H9 (cell line): ENCODE measurements at regions not wholly inside any gene's neighbourhood (a gene's known extent, or its start where the extent isn't known, plus 50 kb on each side); places are given as distances from the start of the nearest gene placed in this dataset.

Experiments used
- DNase-seq: peaks from one replicate; pipeline ENCODE4 v3.0.0-alpha.2; 2017
- H2AFZ ChIP-seq: one replicate; pipeline ENCODE4 v1.6.1; 2013; ENCODE audit warnings: mild to moderate bottlenecking, low read length, control low read depth, moderate library complexity
- H2AK5ac ChIP-seq: 2 replicates; pipeline ENCODE4 v1.6.1; 2013; ENCODE audit warnings: low read length, control low read depth, mixed read lengths; ENCODE audit not compliant: insufficient read length
- H2BK120ac ChIP-seq: one replicate; pipeline ENCODE4 v1.6.1; 2013; ENCODE audit warnings: low read depth, mild to moderate bottlenecking, low read length, control low read depth, inconsistent platforms; ENCODE audit not compliant: poor library complexity, severe bottlenecking
- H2BK12ac ChIP-seq: 2 replicates; pipeline ENCODE4 v1.6.1; 2013; ENCODE audit warnings: low read length, control low read depth, mixed read lengths, low read depth; ENCODE audit not compliant: insufficient read length
- H2BK15ac ChIP-seq: 2 replicates; pipeline ENCODE4 v1.6.1; 2013; ENCODE audit warnings: low read depth, low read length, control low read depth
- H2BK20ac ChIP-seq: one replicate; pipeline ENCODE4 v1.6.1; 2013; ENCODE audit warnings: low read depth, mild to moderate bottlenecking, low read length, control low read depth, inconsistent platforms; ENCODE audit not compliant: poor library complexity, severe bottlenecking
- H2BK5ac ChIP-seq: 2 replicates; pipeline ENCODE4 v1.6.1; 2013; ENCODE audit warnings: low read length, control low read depth, mixed read lengths; ENCODE audit not compliant: insufficient read length
- H3K14ac ChIP-seq: 2 replicates; pipeline ENCODE4 v1.6.1; 2013; ENCODE audit warnings: low read length, control low read depth; ENCODE audit not compliant: insufficient read depth
- H3K18ac ChIP-seq: 2 replicates; pipeline ENCODE4 v1.6.1; 2013; ENCODE audit warnings: low read depth, mild to moderate bottlenecking, mixed read lengths, low read length, control low read depth; ENCODE audit not compliant: insufficient read length
- H3K23ac ChIP-seq: 2 replicates; pipeline ENCODE4 v1.6.1; 2013; ENCODE audit warnings: low read length, control low read depth, mixed read lengths, low read depth; ENCODE audit not compliant: insufficient read length
- H3K23me2 ChIP-seq: 2 replicates; pipeline ENCODE4 v1.6.1; 2013; ENCODE audit warnings: low read depth, mild to moderate bottlenecking, mixed read lengths, low read length, control low read depth; ENCODE audit not compliant: insufficient read length, poor library complexity, severe bottlenecking
- H3K27ac ChIP-seq: 2 replicates; pipeline ENCODE4 v1.5.1; 2013; ENCODE audit warnings: low read length, control low read depth, mixed read lengths, low read depth; ENCODE audit not compliant: insufficient read length
- H3K27me3 ChIP-seq: 2 replicates; pipeline ENCODE4 v1.6.1; 2013; ENCODE audit warnings: low read length, control low read depth, inconsistent platforms; ENCODE audit not compliant: insufficient read depth
- H3K4ac ChIP-seq: 2 replicates; pipeline ENCODE4 v1.6.1; 2013; ENCODE audit warnings: low read depth, mild to moderate bottlenecking, control low read depth, inconsistent platforms, low read length, moderate library complexity
- H3K4me1 ChIP-seq: 2 replicates; pipeline ENCODE4 v1.6.1; 2013; ENCODE audit warnings: low read length, control low read depth, inconsistent platforms; ENCODE audit not compliant: insufficient read depth
- H3K4me2 ChIP-seq: 2 replicates; pipeline ENCODE4 v1.6.1; 2013; ENCODE audit warnings: low read length, control low read depth, mixed read lengths; ENCODE audit not compliant: insufficient read length, insufficient read depth
- H3K56ac ChIP-seq: 2 replicates; pipeline ENCODE4 v1.6.1; 2013; ENCODE audit warnings: low read depth, mild to moderate bottlenecking, mixed read lengths, low read length, control low read depth; ENCODE audit not compliant: insufficient read length
- H3K79me1 ChIP-seq: 2 replicates; pipeline ENCODE4 v1.6.1; 2013; ENCODE audit warnings: low read depth, mild to moderate bottlenecking, moderate library complexity, low read length, control low read depth, inconsistent platforms; ENCODE audit not compliant: insufficient read depth, poor library complexity, severe bottlenecking
- H3K79me2 ChIP-seq: 2 replicates; pipeline ENCODE4 v1.6.1; 2013; ENCODE audit warnings: low read length, control low read depth, inconsistent platforms; ENCODE audit not compliant: insufficient read depth
- H3K9ac ChIP-seq: 2 replicates; pipeline ENCODE4 v1.6.1; 2013; ENCODE audit warnings: low read length, control low read depth, mixed read lengths; ENCODE audit not compliant: insufficient read length; ENCODE audit errors: extremely low read depth
- H3K9me3 ChIP-seq: one replicate; pipeline ENCODE4 v1.6.1; 2013; ENCODE audit warnings: low read depth, low read length, inconsistent platforms; ENCODE audit not compliant: control insufficient read depth
- H3T11ph ChIP-seq: one replicate; pipeline ENCODE4 v1.6.1; 2013; ENCODE audit warnings: mild to moderate bottlenecking, low read length, control low read depth, inconsistent platforms
- H4K20me1 ChIP-seq: one replicate; pipeline ENCODE4 v1.6.1; 2013; ENCODE audit not compliant: control insufficient read depth, insufficient read length, insufficient read depth
- H4K5ac ChIP-seq: 2 replicates; pipeline ENCODE4 v1.6.1; 2013; ENCODE audit warnings: low read depth, mild to moderate bottlenecking, mixed read lengths, low read length, control low read depth; ENCODE audit not compliant: insufficient read length
- H4K8ac ChIP-seq: replicated peaks from 2 replicates; pipeline ENCODE4 v1.6.1; 2013; ENCODE audit warnings: low read length, control low read depth, mixed read lengths, low read depth; ENCODE audit not compliant: insufficient read length
- H4K91ac ChIP-seq: 2 replicates; pipeline ENCODE4 v1.6.1; 2013; ENCODE audit warnings: low read depth, mild to moderate bottlenecking, moderate library complexity, mixed read lengths, low read length, control low read depth; ENCODE audit not compliant: insufficient read length
- H3K27ac Mint-ChIP-seq, 3 experiments: 2 replicates in 2 of 3; 3 replicates in 1 of 3; pipeline ENCODE4 v1.8.0; 2020 to 2021; ENCODE audit warnings: mixed read lengths in 3 of 3, mild to moderate bottlenecking in 1 of 3, moderate library complexity in 1 of 3
- H3K27me3 Mint-ChIP-seq: 2 replicates; pipeline ENCODE4 v1.8.0; 2021; ENCODE audit warnings: low read depth, mild to moderate bottlenecking, moderate library complexity, mixed read lengths
- H3K36me3 Mint-ChIP-seq, 3 experiments: 2 replicates in 2 of 3; 3 replicates in 1 of 3; pipeline ENCODE4 v1.8.0; 2020 to 2021; ENCODE audit warnings: low read depth in 3 of 3, mixed read lengths in 3 of 3; ENCODE audit not compliant: insufficient read depth in 1 of 3
- H3K4me1 Mint-ChIP-seq, 2 experiments: 2 replicates each; pipeline ENCODE4 v1.8.0; 2020; ENCODE audit warnings: mixed read lengths in 2 of 2
- H3K4me3 Mint-ChIP-seq, 2 experiments: 2 replicates in 1 of 2; 3 replicates in 1 of 2; pipeline ENCODE4 v1.8.0; 2020 to 2021; ENCODE audit warnings: mild to moderate bottlenecking in 2 of 2, mixed read lengths in 2 of 2, moderate library complexity in 1 of 2
- H3K9me3 Mint-ChIP-seq, 2 experiments: 2 replicates in 1 of 2; 3 replicates in 1 of 2; pipeline ENCODE4 v1.8.0; 2020; ENCODE audit warnings: mild to moderate bottlenecking in 2 of 2, mixed read lengths in 2 of 2, moderate library complexity in 1 of 2
- WGBS: extraction: QIAGEN DNeasy Blood & Tissue Kit; methylation state at CpG from one replicate; pipeline ENCODE4 v1.1.7; 2013; ENCODE audit warnings: missing lambda C conversion rate, low lambda C conversion rate, mixed read lengths; ENCODE audit not compliant: insufficient read length; ENCODE audit errors: extremely low coverage; 5-methylcytosine and 5-hydroxymethylcytosine counted together
- TF ChIP-seq, protein P1 (sequence below): fragments of 200-600 bp; sonication (generic); conservative IDR thresholded peaks from 3 replicates; pipeline ENCODE4 v1.8.0; 2021; ENCODE audit warnings: antibody characterized with exemption, mild to moderate bottlenecking

DNA sequence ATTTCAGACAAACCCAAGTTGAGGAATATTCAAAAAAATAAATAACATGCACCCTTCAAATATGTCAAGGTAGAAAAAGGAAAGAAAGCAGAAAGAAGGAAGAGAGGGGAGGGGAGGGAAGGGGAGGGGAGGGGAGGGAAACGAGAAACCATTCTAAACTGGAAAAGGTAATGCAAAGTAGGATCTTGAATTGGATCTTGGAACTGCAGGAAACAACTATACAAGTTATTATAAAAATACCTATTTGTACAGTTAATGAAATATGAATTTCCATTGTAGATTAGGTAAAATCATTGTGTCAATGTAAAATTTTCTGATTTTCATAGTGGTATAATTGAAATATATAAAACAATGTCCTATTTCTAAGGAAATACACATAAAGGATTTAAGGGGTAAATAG, 668.4 kb downstream of the FAT4 start:
- Histone ChIP-seq H2AFZ (no peak overlapping the region), H2BK15ac (no peak overlapping the region), H3K56ac (no peak overlapping the region), H3K9me3 (no peaks in the 10 kb centered on the region), H3K4ac (no peak overlapping the region), H3T11ph (no peak overlapping the region), H4K91ac (no peak overlapping the region), H2BK5ac (no peak overlapping the region), H2BK12ac (no peak overlapping the region), H3K14ac (no peak overlapping the region), H3K27me3 (no peaks in the 10 kb centered on the region), H3K23ac (no peak overlapping the region), H3K79me1 (no peaks in the 10 kb centered on the region), H4K5ac (no peak overlapping the region), H3K18ac (no peak overlapping the region), H3K79me2 (no peaks in the 10 kb centered on the region), H2BK20ac (no peak overlapping the region), H2BK120ac (no peak overlapping the region), H2AK5ac (no peak overlapping the region), H3K27ac (no peak overlapping the region), H3K4me1 (no peaks in the 10 kb centered on the region), H4K20me1 (no peaks in the 10 kb centered on the region), H3K4me2 (no peak overlapping the region), H4K8ac (no peak overlapping the region), H3K23me2 (no peaks in the 10 kb centered on the region), H3K9ac (no peak overlapping the region)
- no CpG with 5 or more reads among the region's 1 CpG for WGBS
- no peaks in the 10 kb centered on the region for H3K27me3 Mint-ChIP-seq
- H3K4me1 Mint-ChIP-seq: peaks cover 8 to 9% of the 10 kb centered on the region in 2 experiments
- no peak for DNase-seq
- TF ChIP-seq, protein P1, sequence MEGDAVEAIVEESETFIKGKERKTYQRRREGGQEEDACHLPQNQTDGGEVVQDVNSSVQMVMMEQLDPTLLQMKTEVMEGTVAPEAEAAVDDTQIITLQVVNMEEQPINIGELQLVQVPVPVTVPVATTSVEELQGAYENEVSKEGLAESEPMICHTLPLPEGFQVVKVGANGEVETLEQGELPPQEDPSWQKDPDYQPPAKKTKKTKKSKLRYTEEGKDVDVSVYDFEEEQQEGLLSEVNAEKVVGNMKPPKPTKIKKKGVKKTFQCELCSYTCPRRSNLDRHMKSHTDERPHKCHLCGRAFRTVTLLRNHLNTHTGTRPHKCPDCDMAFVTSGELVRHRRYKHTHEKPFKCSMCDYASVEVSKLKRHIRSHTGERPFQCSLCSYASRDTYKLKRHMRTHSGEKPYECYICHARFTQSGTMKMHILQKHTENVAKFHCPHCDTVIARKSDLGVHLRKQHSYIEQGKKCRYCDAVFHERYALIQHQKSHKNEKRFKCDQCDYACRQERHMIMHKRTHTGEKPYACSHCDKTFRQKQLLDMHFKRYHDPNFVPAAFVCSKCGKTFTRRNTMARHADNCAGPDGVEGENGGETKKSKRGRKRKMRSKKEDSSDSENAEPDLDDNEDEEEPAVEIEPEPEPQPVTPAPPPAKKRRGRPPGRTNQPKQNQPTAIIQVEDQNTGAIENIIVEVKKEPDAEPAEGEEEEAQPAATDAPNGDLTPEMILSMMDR: no peak
- H3K4me3 Mint-ChIP-seq: no peak overlapping the region
- H3K27ac Mint-ChIP-seq: no peak overlapping the region
- no peaks in the 10 kb centered on the region for H3K9me3 Mint-ChIP-seq
- H3K36me3 Mint-ChIP-seq: no peaks in the 10 kb centered on the region; a peak in 1 of 7 replicates
